NCI-H1436 treated with DMSO at 0.1 percent for 48 hours (cell line): ENCODE measurements at regions not wholly inside any gene's neighbourhood (a gene's known extent, or its start where the extent isn't known, plus 50 kb on each side); places are given as distances from the start of the nearest gene placed in this dataset.

Experiments used
- DNase-seq: peaks from one replicate; lab custom pipeline; 2025; lab: John Stamatoyannopoulos, UW

- DNase-seq, result no peak
These were observed 262.3 kb upstream of the KLF14 start for GRCh38 chr7:130996205-130996832.

- DNase-seq, result peak; percentile 47
These were observed 262.8 kb upstream of the KLF14 start for GRCh38 chr7:130996833-130997231.

GRCh38 chr7:130998993-130999602 lies 265.1 kb upstream of the KLF14 start:
- no peak for DNase-seq

GRCh38 chr7:130999926-131000325 lies 265.9 kb upstream of the KLF14 start:
- no peak for DNase-seq

- DNase-seq, result no peak
These were observed 266.4 kb upstream of the KLF14 start for GRCh38 chr7:131000389-131000788.

GRCh38 chr7:131000873-131001272 lies 266.9 kb upstream of the KLF14 start:
- no peak for DNase-seq

- DNase-seq, result no peak
These were observed 268.6 kb upstream of the KLF14 start for GRCh38 chr7:131002600-131002999.

- DNase-seq, result no peak
These were observed 269.6 kb upstream of the KLF14 start for GRCh38 chr7:131003634-131004033.

GRCh38 chr7:131004371-131004770 lies 270.4 kb upstream of the KLF14 start:
- no peak for DNase-seq

- DNase-seq, result no peak
These were observed 273.7 kb upstream of the KLF14 start for GRCh38 chr7:131007439-131008330.

GRCh38 chr7:131008840-131009711 lies 275.1 kb upstream of the KLF14 start:
- no peak for DNase-seq

GRCh38 chr7:131010029-131010716 lies 276.2 kb upstream of the KLF14 start:
- DNase-seq, result no peak

- DNase-seq, result no peak
These were observed 276.9 kb upstream of the KLF14 start for GRCh38 chr7:131010717-131011431.

GRCh38 chr7:131011432-131011742 lies 277.4 kb upstream of the KLF14 start:
- DNase-seq, result no peak

GRCh38 chr7:131011976-131012375 lies 278.0 kb upstream of the KLF14 start:
- no peak for DNase-seq

- DNase-seq, result no peak
These were observed 278.5 kb upstream of the KLF14 start for GRCh38 chr7:131012477-131013031.

- no peak for DNase-seq
These were observed 279.7 kb upstream of the KLF14 start for GRCh38 chr7:131013716-131014115.

- no peak for DNase-seq
These were observed 281.1 kb upstream of the KLF14 start for GRCh38 chr7:131014906-131015656.

- no peak for DNase-seq
These were observed 281.6 kb upstream of the KLF14 start for GRCh38 chr7:131015657-131015958.

- no peak for DNase-seq
These were observed 282.2 kb upstream of the KLF14 start for GRCh38 chr7:131016230-131016629.
